Peyer's patch (tissue), 4 donors: ENCODE measurements at regions not wholly inside any gene's neighbourhood (a gene's known extent, or its start where the extent isn't known, plus 50 kb on each side); places are given as distances from the start of the nearest gene placed in this dataset.
"Not testable (repeated sequence)": the region's sequence is repeated elsewhere in the genome, so short reads cannot be mapped to it uniquely, and the experiment has no call there.

ENCODE experiments used
- DNase-seq, 3 donors: peaks; one replicate each; pipeline ENCODE4 v3.0.0-alpha.2; 2017 to 2019
- H3K27ac ChIP-seq, 4 donors: fragments of 200-600 bp; sonication (generic); one replicate each; pipeline ENCODE4 v1.5.1; 2016 to 2019
- H3K27me3 ChIP-seq, 2 donors: fragments of 200-600 bp; sonication (generic); one replicate each; pipeline ENCODE4 v1.5.1; 2019
- H3K36me3 ChIP-seq, 3 donors: fragments of 200-600 bp; sonication (generic); one replicate each; pipeline ENCODE4 v1.5.1; 2016 to 2019
- H3K4me1 ChIP-seq, 4 donors: fragments of 200-600 bp; sonication (generic); one replicate each; pipeline ENCODE4 v1.5.1; 2016 to 2019
- H3K4me3 ChIP-seq, 4 donors: fragments of 200-600 bp; sonication (generic); 1 replicate in 3 of 4; 2 replicates in 1 of 4; pipeline ENCODE4 v1.5.1; 2016 to 2019; ENCODE audit warnings: mild to moderate bottlenecking in 1 of 4
- H3K9me3 ChIP-seq, 4 donors: fragments of 200-600 bp; sonication (generic); one replicate each; pipeline ENCODE4 v1.5.1; 2016 to 2019; ENCODE audit warnings: mild to moderate bottlenecking in 1 of 4
- CTCF ChIP-seq, 6 experiments: fragments of 450-650 bp in 4 of 6; fragments of 200-600 bp in 2 of 6; sonication (generic) in 1 of 6; IDR thresholded peaks; one replicate each; pipeline ENCODE4 v1.5.1; 2017 to 2019; ENCODE audit warnings: antibody characterized with exemption in 6 of 6, mild to moderate bottlenecking in 3 of 6, moderate library complexity in 1 of 6
- POLR2A ChIP-seq, 2 donors: fragments of 450-650 bp; IDR thresholded peaks; one replicate each; pipeline ENCODE4 v1.5.1; 2017; ENCODE audit warnings: antibody characterized with exemption in 2 of 2, mild to moderate bottlenecking in 2 of 2, moderate library complexity in 2 of 2

GRCh38 chr10:16193241-16193640, 243.6 kb upstream of the PTER start:
- Histone ChIP-seq H3K9me3 (no peaks in the 10 kb centered on the region), H3K27ac (no peak overlapping the region), H3K27me3 (no peaks in the 10 kb centered on the region), H3K4me1 (no peaks in the 10 kb centered on the region), H3K36me3 (no peaks in the 10 kb centered on the region), H3K4me3 (no peak overlapping the region)
- no peak for DNase-seq
- TF ChIP-seq CTCF (IDR thresholded peaks at IDR 0.05) (no peak), POLR2A (IDR thresholded peaks at IDR 0.05) (no peak)

GRCh38 chr10:16195178-16195769, 241.5 kb upstream of the PTER start:
- Histone ChIP-seq H3K9me3 (no peaks in the 10 kb centered on the region), H3K4me3 (no peak overlapping the region), H3K27ac (no peak overlapping the region), H3K36me3 (no peaks in the 10 kb centered on the region), H3K27me3 (no peaks in the 10 kb centered on the region), H3K4me1 (no peaks in the 10 kb centered on the region)
- no peak for DNase-seq
- TF ChIP-seq POLR2A (IDR thresholded peaks at IDR 0.05) (no peak), CTCF (IDR thresholded peaks at IDR 0.05) (no peak)

- no peaks in the 10 kb centered on the region for H3K27me3 ChIP-seq
- no peak overlapping the region for H3K4me3 ChIP-seq
- DNase-seq, result no peak
- no peaks in the 10 kb centered on the region for H3K36me3 ChIP-seq
- no peak overlapping the region for H3K27ac ChIP-seq
- no peaks in the 10 kb centered on the region for H3K9me3 ChIP-seq
- no peaks in the 10 kb centered on the region for H3K4me1 ChIP-seq
- TF ChIP-seq CTCF (IDR thresholded peaks at IDR 0.05), result no peak
- no peak for TF ChIP-seq POLR2A (IDR thresholded peaks at IDR 0.05)
Observed at GRCh38 chr10:16195894-16196293, 240.9 kb upstream of the PTER start.

GRCh38 chr10:16199216-16199615, 237.6 kb upstream of the PTER start:
- Histone ChIP-seq H3K27ac (no peak overlapping the region), H3K36me3 (no peaks in the 10 kb centered on the region), H3K27me3 (no peaks in the 10 kb centered on the region), H3K4me1 (no peaks in the 10 kb centered on the region), H3K4me3 (no peak overlapping the region), H3K9me3 (no peaks in the 10 kb centered on the region)
- TF ChIP-seq POLR2A (IDR thresholded peaks at IDR 0.05) (no peak), CTCF (IDR thresholded peaks at IDR 0.05) (no peak)
- DNase-seq, result no peak

- not testable (repeated sequence) for H3K4me1 ChIP-seq, DNase-seq, H3K27me3 ChIP-seq, H3K9me3 ChIP-seq, H3K36me3 ChIP-seq, H3K27ac ChIP-seq, H3K4me3 ChIP-seq
Observed at GRCh38 chr10:16223618-16224017, 213.2 kb upstream of the PTER start.

- no peaks in the 10 kb centered on the region for H3K4me1 ChIP-seq
- peaks cover 0 to 9% (median 0%) of the 10 kb centered on the region in 4 donors for H3K9me3 ChIP-seq
- no peak overlapping the region for H3K4me3 ChIP-seq
- H3K27me3 ChIP-seq, result no peaks in the 10 kb centered on the region
- no peak for TF ChIP-seq POLR2A (IDR thresholded peaks at IDR 0.05)
- no peak for TF ChIP-seq CTCF (IDR thresholded peaks at IDR 0.05)
- DNase-seq, result no peak
- no peaks in the 10 kb centered on the region for H3K36me3 ChIP-seq
- H3K27ac ChIP-seq, result no peak overlapping the region
Observed at GRCh38 chr10:16227674-16228073, 209.1 kb upstream of the PTER start.
